CD14-positive monocyte (primary cell): ENCODE measurements at regions not wholly inside any gene's neighbourhood (a gene's known extent, or its start where the extent isn't known, plus 50 kb on each side); places are given as distances from the start of the nearest gene placed in this dataset.

Source experiments
- DNase-seq, 3 donors: peaks; one replicate each; pipeline ENCODE4 v3.0.0-alpha.2; 2011 to 2022
- H2AFZ ChIP-seq: 2 replicates; pipeline ENCODE4 v1.6.0; 2012; ENCODE audit warnings: mild to moderate bottlenecking, low read depth, low read length, inconsistent platforms; ENCODE audit not compliant: insufficient read depth, poor library complexity, severe bottlenecking
- H3K27ac ChIP-seq, 2 donors: 1 replicate in 1 of 2; 2 replicates in 1 of 2; pipeline ENCODE4 v1.5.1; 2012 to 2013; ENCODE audit warnings: low read length in 2 of 2, control low read depth in 1 of 2, inconsistent platforms in 1 of 2, low read depth in 1 of 2, mild to moderate bottlenecking in 1 of 2
- H3K27me3 ChIP-seq, 2 donors: one replicate each; pipeline versions ENCODE4 v1.6.0 to v1.6.1; 2011 to 2013; ENCODE audit warnings: low read length in 2 of 2; ENCODE audit not compliant: control insufficient read depth in 2 of 2, insufficient read depth in 2 of 2
- H3K36me3 ChIP-seq, 2 donors: replicated peaks in 1 of 2; 1 replicate in 1 of 2; 2 replicates in 1 of 2; pipeline versions ENCODE4 v1.5.1 to v1.6.1; 2012 to 2013; ENCODE audit warnings: low read length in 2 of 2, control low read depth in 1 of 2, inconsistent platforms in 1 of 2, mild to moderate bottlenecking in 1 of 2; ENCODE audit not compliant: insufficient read depth in 2 of 2, control insufficient read depth in 1 of 2
- H3K4me1 ChIP-seq, 2 donors: 1 replicate in 1 of 2; 2 replicates in 1 of 2; pipeline versions ENCODE4 v1.5.1 to v1.6.1; 2012 to 2013; ENCODE audit warnings: low read length in 2 of 2, control low read depth in 1 of 2, inconsistent platforms in 1 of 2, mild to moderate bottlenecking in 1 of 2, moderate library complexity in 1 of 2; ENCODE audit not compliant: insufficient read depth in 2 of 2, control insufficient read depth in 1 of 2
- H3K4me2 ChIP-seq: replicated peaks from 2 replicates; pipeline ENCODE3; 2012; ENCODE audit warnings: low read length, moderate library complexity, mild to moderate bottlenecking; ENCODE audit not compliant: poor library complexity, severe bottlenecking; ENCODE audit errors: extremely low read depth
- H3K4me3 ChIP-seq, 3 experiments: fragments of 200-600 bp in 1 of 3; sonication (generic) in 1 of 3; replicated peaks in 1 of 3; 1 replicate in 2 of 3; 2 replicates in 1 of 3; pipeline ENCODE4 v1.5.1; 2011 to 2013; ENCODE audit warnings: low read length in 3 of 3, mild to moderate bottlenecking in 3 of 3, control low read depth in 2 of 3, low read depth in 2 of 3, inconsistent platforms in 1 of 3, moderate library complexity in 1 of 3
- H3K79me2 ChIP-seq: 2 replicates; pipeline ENCODE4 v1.6.0; 2012; ENCODE audit warnings: mild to moderate bottlenecking, control low read depth, inconsistent platforms, low read length, moderate library complexity; ENCODE audit not compliant: insufficient read depth
- H3K9ac ChIP-seq: 2 replicates; pipeline ENCODE4 v1.6.0; 2017; ENCODE audit warnings: low read length, mild to moderate bottlenecking; ENCODE audit not compliant: insufficient read depth, poor library complexity, severe bottlenecking
- H3K9me3 ChIP-seq, 2 donors: replicated peaks in 1 of 2; 1 replicate in 1 of 2; 2 replicates in 1 of 2; pipeline versions ENCODE4 v1.5.1 to v1.6.1; 2012 to 2013; ENCODE audit warnings: low read length in 2 of 2, control low read depth in 1 of 2; ENCODE audit not compliant: control insufficient read depth in 1 of 2, insufficient read depth in 1 of 2
- H4K20me1 ChIP-seq: 2 replicates; pipeline ENCODE4 v1.6.0; 2012; ENCODE audit warnings: mild to moderate bottlenecking, low read length, control low read depth, moderate library complexity; ENCODE audit not compliant: insufficient read depth
- H3K27ac Mint-ChIP-seq, 7 donors: one replicate each; pipeline ENCODE4 v1.8.0; 2020; ENCODE audit warnings: mild to moderate bottlenecking in 7 of 7, mixed read lengths in 7 of 7, moderate library complexity in 6 of 7, inconsistent platforms in 2 of 7
- H3K27me3 Mint-ChIP-seq, 3 donors: one replicate each; pipeline ENCODE4 v1.8.0; 2021 to 2022; ENCODE audit warnings: low read depth in 3 of 3, mild to moderate bottlenecking in 3 of 3, mixed read lengths in 3 of 3, moderate library complexity in 3 of 3, inconsistent platforms in 1 of 3
- H3K36me3 Mint-ChIP-seq, 2 donors: one replicate each; pipeline ENCODE4 v1.8.0; 2020; ENCODE audit warnings: mixed read lengths in 2 of 2, inconsistent platforms in 1 of 2, mild to moderate bottlenecking in 1 of 2
- H3K4me1 Mint-ChIP-seq: one replicate; pipeline ENCODE4 v1.8.0; 2020; ENCODE audit warnings: mild to moderate bottlenecking, mixed read lengths
- H3K4me3 Mint-ChIP-seq, 2 donors: one replicate each; pipeline ENCODE4 v1.8.0; 2020; ENCODE audit warnings: mild to moderate bottlenecking in 2 of 2, mixed read lengths in 2 of 2, moderate library complexity in 1 of 2
- H3K9me3 Mint-ChIP-seq, 7 donors: one replicate each; pipeline ENCODE4 v1.8.0; 2020 to 2022; ENCODE audit warnings: mixed read lengths in 7 of 7, mild to moderate bottlenecking in 6 of 7, moderate library complexity in 6 of 7, inconsistent platforms in 2 of 7
- WGBS: methylation state at CpG from one replicate; pipeline ENCODE4 v1.1.5; 2013; ENCODE audit warnings: missing lambda C conversion rate; ENCODE audit not compliant: insufficient coverage; 5-methylcytosine and 5-hydroxymethylcytosine counted together
- intact Hi-C, 2 donors: fragments of 100-400 bp; cut with micrococcal nuclease; formaldehyde crosslinking; loops; one replicate each; pipeline versions ENCODE4 v1.15.0 to v1.15.1; 2023
- TF ChIP-seq, protein P1 (sequence below): fragments of 200-600 bp; IDR thresholded peaks from one replicate; pipeline ENCODE4 v1.8.0; 2022; ENCODE audit warnings: antibody characterized with exemption, mild to moderate bottlenecking

GRCh38 chr1:219506473-219506899, 106.4 kb downstream of the ZC3H11B start:
- no peaks in the 10 kb centered on the region for H3K4me1 Mint-ChIP-seq
- Histone ChIP-seq H4K20me1 (no peaks in the 10 kb centered on the region), H2AFZ (no peak overlapping the region), H3K4me1 (no peaks in the 10 kb centered on the region), H3K27ac (no peak overlapping the region), H3K9me3 (no peaks in the 10 kb centered on the region), H3K79me2 (no peaks in the 10 kb centered on the region), H3K9ac (no peak overlapping the region), H3K36me3 (no peaks in the 10 kb centered on the region), H3K4me2 (no peak overlapping the region), H3K4me3 (no peak overlapping the region), H3K27me3 (no peaks in the 10 kb centered on the region)
- H3K27ac Mint-ChIP-seq: no peak overlapping the region
- intact Hi-C loops: no loop called here
- H3K27me3 Mint-ChIP-seq: peaks cover 0 to 6% (median 2%) of the 10 kb centered on the region in 3 donors
- no peak for DNase-seq
- H3K4me3 Mint-ChIP-seq: no peak overlapping the region
- no peaks in the 10 kb centered on the region for H3K36me3 Mint-ChIP-seq
- WGBS: 60% methylated on average over 2 of the region's 4 CpGs
- TF ChIP-seq, protein P1, sequence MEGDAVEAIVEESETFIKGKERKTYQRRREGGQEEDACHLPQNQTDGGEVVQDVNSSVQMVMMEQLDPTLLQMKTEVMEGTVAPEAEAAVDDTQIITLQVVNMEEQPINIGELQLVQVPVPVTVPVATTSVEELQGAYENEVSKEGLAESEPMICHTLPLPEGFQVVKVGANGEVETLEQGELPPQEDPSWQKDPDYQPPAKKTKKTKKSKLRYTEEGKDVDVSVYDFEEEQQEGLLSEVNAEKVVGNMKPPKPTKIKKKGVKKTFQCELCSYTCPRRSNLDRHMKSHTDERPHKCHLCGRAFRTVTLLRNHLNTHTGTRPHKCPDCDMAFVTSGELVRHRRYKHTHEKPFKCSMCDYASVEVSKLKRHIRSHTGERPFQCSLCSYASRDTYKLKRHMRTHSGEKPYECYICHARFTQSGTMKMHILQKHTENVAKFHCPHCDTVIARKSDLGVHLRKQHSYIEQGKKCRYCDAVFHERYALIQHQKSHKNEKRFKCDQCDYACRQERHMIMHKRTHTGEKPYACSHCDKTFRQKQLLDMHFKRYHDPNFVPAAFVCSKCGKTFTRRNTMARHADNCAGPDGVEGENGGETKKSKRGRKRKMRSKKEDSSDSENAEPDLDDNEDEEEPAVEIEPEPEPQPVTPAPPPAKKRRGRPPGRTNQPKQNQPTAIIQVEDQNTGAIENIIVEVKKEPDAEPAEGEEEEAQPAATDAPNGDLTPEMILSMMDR: no peak
- peaks cover 0 to 4% (median 0%) of the 10 kb centered on the region in 7 donors for H3K9me3 Mint-ChIP-seq

GRCh38 chr1:219505886-219506285, 107.0 kb downstream of the ZC3H11B start:
- Histone ChIP-seq H3K4me3 (no peak overlapping the region), H3K27me3 (no peaks in the 10 kb centered on the region), H3K27ac (no peak overlapping the region), H4K20me1 (no peaks in the 10 kb centered on the region), H3K4me2 (no peak overlapping the region), H2AFZ (no peak overlapping the region), H3K4me1 (no peaks in the 10 kb centered on the region), H3K36me3 (no peaks in the 10 kb centered on the region), H3K9ac (no peak overlapping the region), H3K9me3 (no peaks in the 10 kb centered on the region), H3K79me2 (no peaks in the 10 kb centered on the region)
- no peak overlapping the region for H3K27ac Mint-ChIP-seq
- DNase-seq: no peak
- no CpG with 5 or more reads among the region's 3 CpGs for WGBS
- H3K27me3 Mint-ChIP-seq: peaks cover 0 to 6% (median 2%) of the 10 kb centered on the region in 3 donors
- TF ChIP-seq, protein P1: no peak
- H3K9me3 Mint-ChIP-seq: peaks cover 0 to 7% (median 0%) of the 10 kb centered on the region in 7 donors
- H3K4me3 Mint-ChIP-seq: no peak overlapping the region
- intact Hi-C loops: no loop called here
- H3K4me1 Mint-ChIP-seq: no peaks in the 10 kb centered on the region
- H3K36me3 Mint-ChIP-seq: no peaks in the 10 kb centered on the region
